ENCODE measurements at regions not wholly inside any gene's neighbourhood (a gene's known extent, or its start where the extent isn't known, plus 50 kb on each side); places are given as distances from the start of the nearest gene placed in this dataset.
A peak's percentile ranks its signal among the peaks of the same experiment; 100 is the strongest.
"Not testable (repeated sequence)": the region's sequence is repeated elsewhere in the genome, so short reads cannot be mapped to it uniquely, and the experiment has no call there.

GRCh38 chr12:65690477-65690876 is 133.8 kb upstream of the HMGA2 start:
- DNase-seq: no peak

- no peak for DNase-seq
Measured at GRCh38 chr12:65694130-65694529, 130.2 kb upstream of the HMGA2 start.

- no peak for DNase-seq
Measured at GRCh38 chr12:65695113-65695865, 129.0 kb upstream of the HMGA2 start.

- DNase-seq: no peak
Measured at GRCh38 chr12:65696227-65696626, 128.1 kb upstream of the HMGA2 start.

- DNase-seq: peak; percentile 6
Measured at GRCh38 chr12:65699251-65699650, 125.0 kb upstream of the HMGA2 start.

GRCh38 chr12:65703176-65703575 is 121.1 kb upstream of the HMGA2 start:
- DNase-seq: no peak

- no peak for DNase-seq
Measured at GRCh38 chr12:65705380-65705876, 118.9 kb upstream of the HMGA2 start.

- DNase-seq: no peak
Measured at GRCh38 chr12:65707051-65707450, 117.2 kb upstream of the HMGA2 start.

- DNase-seq: no peak
Measured at GRCh38 chr12:65712260-65713004, 111.9 kb upstream of the HMGA2 start.

GRCh38 chr12:65715961-65716360 is 108.3 kb upstream of the HMGA2 start:
- no peak for DNase-seq

- DNase-seq: no peak
Measured at GRCh38 chr12:65720136-65721130, 103.8 kb upstream of the HMGA2 start.

- DNase-seq: no peak
Measured at GRCh38 chr12:65721541-65722190, 102.6 kb upstream of the HMGA2 start.

- DNase-seq: no peak
Measured at GRCh38 chr12:65725376-65725775, 98.9 kb upstream of the HMGA2 start.

GRCh38 chr12:65728455-65728847 is 95.8 kb upstream of the HMGA2 start:
- no peak for DNase-seq

- DNase-seq: peak; percentile 10
Measured at GRCh38 chr12:65728848-65729793, 95.2 kb upstream of the HMGA2 start.

- DNase-seq: no peak
Measured at GRCh38 chr12:65731771-65732170, 92.5 kb upstream of the HMGA2 start.

GRCh38 chr12:65733643-65734042 is 90.6 kb upstream of the HMGA2 start:
- DNase-seq: not testable (repeated sequence)

- no peak for DNase-seq
Measured at GRCh38 chr12:65734226-65734625, 90.1 kb upstream of the HMGA2 start.

- DNase-seq: no peak
Measured at GRCh38 chr12:65739606-65740005, 84.7 kb upstream of the HMGA2 start.

GRCh38 chr12:65740506-65740872 is 83.8 kb upstream of the HMGA2 start:
- DNase-seq: no peak

- peak; percentile 55 for DNase-seq
Measured at GRCh38 chr12:65740873-65741600, 83.2 kb upstream of the HMGA2 start.

Data from NCI-H510A treated with DMSO at 0.1 percent for 48 hours (cell line).